HepG2 (cell line): ENCODE measurements at regions not wholly inside any gene's neighbourhood (a gene's known extent, or its start where the extent isn't known, plus 50 kb on each side); places are given as distances from the start of the nearest gene placed in this dataset.

Experiments
- ATAC-seq: fragments of 200-7000 bp; cut with Tn5 transposase; 3 replicates; pipeline ENCODE4 v1.9.1; 2020; ENCODE audit warnings: mild to moderate bottlenecking, moderate library complexity
- BruUV-seq: library from RNA; stranded (reverse); fragments of 400-500 nt; replicated peaks from 2 replicates; lab custom pipeline; 2021; lab: Mats Ljungman, UMichigan
- CTCF ChIA-PET: fragments of 300-600 bp; formaldehyde crosslinking; extraction: SDS; loops from one replicate; lab custom pipeline; 2021; ENCODE audit warnings: low total read pairs, inconsistent platforms, low intra/inter-chr PET ratio; lab: Yijun Ruan, JAX
- POLR2A ChIA-PET: fragments of 350-600 bp; sonication (Branson Sonifier 250); formaldehyde crosslinking; loops from one replicate; lab custom pipeline; 2020; ENCODE audit warnings: antibody characterized with exemption, inconsistent platforms; lab: Yijun Ruan, JAX
- DNase-seq: peaks from one replicate; pipeline ENCODE4 v3.0.0-alpha.2; 2015; ENCODE audit warnings: low spot score
- FAIRE-seq: peaks from 3 replicates; lab custom pipeline; 2011; peaks lifted over from hg19 to GRCh38; lab: Jason Lieb, UNC
- H2AFZ ChIP-seq: one replicate; pipeline ENCODE4 v1.6.1; 2011; ENCODE audit warnings: low read length, inconsistent platforms
- H3K27ac ChIP-seq: fragments of 300-600 bp; 3 replicates; pipeline ENCODE4 v1.8.0; 2011; ENCODE audit warnings: mixed run types, mild to moderate bottlenecking, mixed read lengths, low read length, inconsistent platforms; ENCODE audit not compliant: insufficient read depth; ENCODE audit errors: extremely low read length
- H3K27me3 ChIP-seq, 2 experiments: fragments of 200-600 bp in 1 of 2; 2 replicates in 1 of 2; 3 replicates in 1 of 2; pipeline versions ENCODE4 v1.6.0 to v1.8.0; 2011; ENCODE audit warnings: low read length in 2 of 2, mild to moderate bottlenecking in 2 of 2, moderate library complexity in 2 of 2, inconsistent platforms in 1 of 2; ENCODE audit not compliant: insufficient read depth in 2 of 2, control insufficient read depth in 1 of 2
- H3K36me3 ChIP-seq, 2 experiments: fragments of 200-600 bp in 1 of 2; replicated peaks in 1 of 2; 2 replicates in 1 of 2; 3 replicates in 1 of 2; pipeline versions ENCODE4 v1.5.1 to v1.8.0; 2011; ENCODE audit warnings: low read length in 2 of 2, inconsistent platforms in 1 of 2; ENCODE audit not compliant: insufficient read depth in 2 of 2, control insufficient read depth in 1 of 2
- H3K4me1 ChIP-seq: 2 replicates; pipeline ENCODE4 v1.5.1; 2012; ENCODE audit warnings: low read length, inconsistent platforms; ENCODE audit not compliant: insufficient read depth
- H3K4me2 ChIP-seq: 2 replicates; pipeline ENCODE4 v1.6.0; 2011; ENCODE audit warnings: low read depth, low read length, inconsistent platforms
- H3K4me3 ChIP-seq, 3 experiments: fragments of 200-600 bp in 1 of 3; sonication (generic), shearing (Covaris generic) in 1 of 3; replicated peaks in 1 of 3; 2 replicates each; pipeline ENCODE4 v1.5.1; 2011 to 2016; ENCODE audit warnings: low read length in 3 of 3, inconsistent platforms in 2 of 3, low read depth in 2 of 3, mild to moderate bottlenecking in 2 of 3, control low read depth in 1 of 3, mixed read lengths in 1 of 3; ENCODE audit not compliant: insufficient read depth in 1 of 3
- H3K79me2 ChIP-seq: one replicate; pipeline ENCODE4 v1.6.1; 2011; ENCODE audit warnings: low read length, inconsistent platforms; ENCODE audit not compliant: insufficient read depth
- H3K9ac ChIP-seq: 2 replicates; pipeline ENCODE4 v1.6.0; 2011; ENCODE audit warnings: mild to moderate bottlenecking, low read depth, low read length, inconsistent platforms; ENCODE audit not compliant: insufficient read depth
- H3K9me3 ChIP-seq: 2 replicates; pipeline ENCODE4 v1.5.1; 2012; ENCODE audit warnings: mild to moderate bottlenecking, low read length
- H4K20me1 ChIP-seq: 2 replicates; pipeline ENCODE4 v1.6.0; 2011; ENCODE audit warnings: inconsistent platforms, mild to moderate bottlenecking, low read length, moderate library complexity; ENCODE audit not compliant: insufficient read depth
- CSRNP2 ChIP-seq: sonication (generic); formaldehyde crosslinking; conservative IDR thresholded peaks from 2 replicates; pipeline ENCODE4 v1.8.0; 2022; ENCODE audit warnings: low read depth, missing genetic modification reagents
- CTCF ChIP-seq: sonication (generic); formaldehyde crosslinking; IDR thresholded peaks from 2 replicates; pipeline ENCODE4 v1.5.0; 2020; ENCODE audit warnings: mild to moderate bottlenecking, missing genetic modification reagents, moderate library complexity
- DBP ChIP-seq: sonication (generic); formaldehyde crosslinking; IDR thresholded peaks from 2 replicates; pipeline ENCODE4 v1.4.0; 2020; ENCODE audit warnings: missing genetic modification reagents; ENCODE audit errors: not compliant biosample characterization
- ETV6 ChIP-seq: sonication (generic); formaldehyde crosslinking; conservative IDR thresholded peaks from 2 replicates; pipeline ENCODE4 v1.4.0; 2020; ENCODE audit warnings: missing genetic modification reagents
- HDAC2 ChIP-seq: sonication (generic); formaldehyde crosslinking; IDR thresholded peaks from 2 replicates; pipeline ENCODE4 v1.4.0; 2020; ENCODE audit warnings: missing genetic modification reagents
- HOXD1 ChIP-seq: sonication (generic); formaldehyde crosslinking; IDR thresholded peaks from 2 replicates; pipeline ENCODE4 v1.5.0; 2020; ENCODE audit warnings: missing genetic modification reagents
- KLF9 ChIP-seq: IDR thresholded peaks from 2 replicates; pipeline ENCODE4 v1.6.1; 2016; ENCODE audit warnings: low read depth
- MTF2 ChIP-seq: sonication (generic); formaldehyde crosslinking; IDR thresholded peaks from 2 replicates; pipeline ENCODE4 v1.5.0; 2020; ENCODE audit warnings: missing genetic modification reagents, borderline replicate concordance
- NFE2L2 ChIP-seq: fragments of 150-350 bp; IDR thresholded peaks from 2 replicates; pipeline ENCODE4 v1.6.1; 2014; ENCODE audit warnings: low read length
- NFKB2 ChIP-seq: sonication (generic); formaldehyde crosslinking; IDR thresholded peaks from 2 replicates; pipeline ENCODE4 v1.4.0; 2020; ENCODE audit warnings: missing genetic modification reagents, borderline replicate concordance
- POLR2A ChIP-seq, 2 experiments: IDR thresholded peaks; 2 replicates each; pipeline ENCODE4 v1.6.1; 2011; ENCODE audit warnings: low read depth in 2 of 2, low read length in 2 of 2, mild to moderate bottlenecking in 1 of 2, moderate library complexity in 1 of 2; ENCODE audit not compliant: insufficient read depth in 1 of 2
- RBFOX2 ChIP-seq: fragments of 200-400 bp; formaldehyde crosslinking; IDR thresholded peaks from 2 replicates; pipeline ENCODE4 v1.6.1; 2017; ENCODE audit warnings: low read depth, mild to moderate bottlenecking, low read length
- SRSF9 ChIP-seq: fragments of 200-400 bp; formaldehyde crosslinking; IDR thresholded peaks from 2 replicates; pipeline ENCODE4 v1.6.1; 2018; ENCODE audit warnings: borderline replicate concordance, mild to moderate bottlenecking, low read depth, low read length; ENCODE audit not compliant: insufficient read depth, poor library complexity, severe bottlenecking
- ZBTB20 ChIP-seq: sonication (generic); formaldehyde crosslinking; IDR thresholded peaks from 2 replicates; pipeline ENCODE4 v1.8.1; 2023; ENCODE audit warnings: missing genetic modification reagents, low read depth, mild to moderate bottlenecking, borderline replicate concordance
- ZBTB46 ChIP-seq: sonication (generic); formaldehyde crosslinking; IDR thresholded peaks from 2 replicates; pipeline ENCODE4 v1.4.0; 2020; ENCODE audit warnings: mild to moderate bottlenecking, missing genetic modification reagents, borderline replicate concordance
- ZNF263 ChIP-seq: sonication (generic); formaldehyde crosslinking; IDR thresholded peaks from 2 replicates; pipeline ENCODE4 v1.4.0; 2020; ENCODE audit warnings: missing genetic modification reagents
- ZNF614 ChIP-seq: IDR thresholded peaks from 2 replicates; pipeline ENCODE4 v1.6.1; 2018; ENCODE audit warnings: missing biosample characterization, missing genetic modification reagents, inconsistent platforms, borderline replicate concordance
- ZNF713 ChIP-seq: sonication (generic); formaldehyde crosslinking; IDR thresholded peaks from 2 replicates; pipeline ENCODE4 v1.4.0; 2020; ENCODE audit warnings: mild to moderate bottlenecking, missing genetic modification reagents
- ZNF749 ChIP-seq: sonication (generic); formaldehyde crosslinking; IDR thresholded peaks from 2 replicates; pipeline ENCODE4 v1.8.0; 2022; ENCODE audit warnings: mild to moderate bottlenecking, missing genetic modification reagents, moderate library complexity, borderline replicate concordance
- ZSCAN21 ChIP-seq: sonication (generic); formaldehyde crosslinking; IDR thresholded peaks from 2 replicates; pipeline ENCODE4 v1.8.0; 2022; ENCODE audit warnings: mild to moderate bottlenecking, missing genetic modification reagents, moderate library complexity, borderline replicate concordance
- WGBS: methylation state at CpG from one replicate; pipeline ENCODE4 v1.1.6; 2017; ENCODE audit warnings: low lambda C conversion rate; 5-methylcytosine and 5-hydroxymethylcytosine counted together
- in situ Hi-C: cut with HindIII; loops from 2 replicates; pipeline ENCODE4 v1.10.0; 2017; ENCODE audit warnings: low pct_unique_long_range_greater_than_20kb; ENCODE audit not compliant: extremely low pct_ligation_motif_present
- intact Hi-C: fragments of 100-400 bp; cut with micrococcal nuclease; formaldehyde crosslinking; loops from one replicate; pipeline ENCODE4 v1.10.0; 2022; ENCODE audit not compliant: unreplicated experiment

- TF ChIP-seq DBP (no peak), NFKB2 (CRISPR knock-in tag) (no peak), HOXD1 (no peak), ZSCAN21 (CRISPR knock-in tag) (no peak)
- TF ChIP-seq, all 625 proteins: peak for 0
Observed at GRCh38 chrX:121761845-121762244, 714.4 kb downstream of the GLUD2 start (continued).

- H3K4me1 ChIP-seq = no peaks in the 10 kb centered on the region
- H3K9ac ChIP-seq = no peak overlapping the region
- H3K27ac ChIP-seq = no peak overlapping the region
- H4K20me1 ChIP-seq = no peaks in the 10 kb centered on the region
- ATAC-seq = no peak
- H3K9me3 ChIP-seq = no peaks in the 10 kb centered on the region
- no peak for FAIRE-seq
- ChIA-PET POLR2A (no interaction called here), CTCF (no interaction called here)
- WGBS = 1% methylated on average over 4 of the region's 4 CpGs
- intact Hi-C loops (loop anchor here (10.0 kb wide), 1 partner anchor 441 kb away; no protein-coding TSS in a partner anchor), in situ Hi-C loops (no loop called here)
- no peaks in the 10 kb centered on the region for H3K79me2 ChIP-seq
- BruUV-seq = no TSS peak
- no peak overlapping the region for H3K4me3 ChIP-seq
- H3K27me3 ChIP-seq = no peaks in the 10 kb centered on the region
- DNase-seq = no peak
- no peaks in the 10 kb centered on the region for H3K36me3 ChIP-seq
- no peak overlapping the region for H2AFZ ChIP-seq
- no peak overlapping the region for H3K4me2 ChIP-seq
- no peak for TF ChIP-seq POLR2A (IDR thresholded peaks at IDR 0.05; ENCODE audit: insufficient read depth in 1 of 2, low read depth in 2 of 2, low read length in 2 of 2)
- no peak for TF ChIP-seq NFKB2 (CRISPR knock-in tag)
- TF ChIP-seq ZNF713 (CRISPR knock-in tag) = no peak
- TF ChIP-seq HDAC2 (CRISPR knock-in tag) = no peak
- no peak for TF ChIP-seq CTCF (CRISPR knock-in tag)
- TF ChIP-seq NFE2L2 = peak; percentile 65; the same call in 1 of the 2 replicates
- TF ChIP-seq ETV6 = no peak
- TF ChIP-seq ZNF614 = no peak
- no peak for TF ChIP-seq ZNF749
- no peak for TF ChIP-seq KLF9 (CRISPR knock-in tag)
- TF ChIP-seq MTF2 (CRISPR knock-in tag) = no peak
- no peak for TF ChIP-seq ZNF263 (CRISPR knock-in tag)
- no peak for TF ChIP-seq ZBTB20 (CRISPR knock-in tag)
- no peak for TF ChIP-seq SRSF9
- TF ChIP-seq ZBTB46 (CRISPR knock-in tag) = no peak
- no peak for TF ChIP-seq CSRNP2 (CRISPR knock-in tag)
- TF ChIP-seq RBFOX2 = no peak
Observed at GRCh38 chrX:121763671-121764070, 716.3 kb downstream of the GLUD2 start.
